B cell (primary cell): ENCODE measurements at regions not wholly inside any gene's neighbourhood (a gene's known extent, or its start where the extent isn't known, plus 50 kb on each side); places are given as distances from the start of the nearest gene placed in this dataset.

Experiments
- ATAC-seq: fragments of 200-7000 bp; cut with Tn5 transposase; one replicate; pipeline ENCODE4 v1.10.0; 2021; ENCODE audit warnings: low read depth, mild to moderate bottlenecking, moderate number of reproducible peaks, moderate library complexity
- CTCF ChIA-PET: fragments of 350-600 bp; sonication (Branson Sonifier 250); formaldehyde crosslinking; loops from one replicate; lab custom pipeline; 2021; ENCODE audit warnings: antibody characterized with exemption, inconsistent platforms; lab: Charles Lee
- POLR2A ChIA-PET: fragments of 350-600 bp; sonication (Branson Sonifier 250); formaldehyde crosslinking; loops from one replicate; lab custom pipeline; 2021; ENCODE audit warnings: antibody characterized with exemption; lab: Charles Lee
- DNase-seq: peaks from one replicate; pipeline ENCODE4 v3.0.0; 2013
- H2AFZ ChIP-seq: 2 replicates; pipeline ENCODE4 v1.6.1; 2012; ENCODE audit warnings: mild to moderate bottlenecking, low read depth, low read length; ENCODE audit not compliant: insufficient read depth, poor library complexity, severe bottlenecking
- H3K27ac ChIP-seq, 2 donors: 1 replicate in 1 of 2; 2 replicates in 1 of 2; pipeline ENCODE4 v1.5.1; 2012 to 2013; ENCODE audit warnings: low read length in 2 of 2, mild to moderate bottlenecking in 2 of 2, moderate library complexity in 1 of 2
- H3K27me3 ChIP-seq, 4 experiments: fragments of 200-600 bp in 1 of 4; sonication (generic) in 1 of 4; replicated peaks in 1 of 4; 1 replicate in 2 of 4; 2 replicates in 2 of 4; pipeline versions ENCODE4 v1.6.1 to v1.7.0; 2013 to 2016; ENCODE audit warnings: low read length in 3 of 4, mild to moderate bottlenecking in 2 of 4, mixed read lengths in 1 of 4, moderate library complexity in 1 of 4; ENCODE audit not compliant: insufficient read depth in 4 of 4, control insufficient read depth in 3 of 4; ENCODE audit errors: control extremely low read depth in 1 of 4
- H3K36me3 ChIP-seq, 2 experiments: replicated peaks in 1 of 2; 1 replicate in 1 of 2; 2 replicates in 1 of 2; pipeline versions ENCODE4 v1.6.1 to v1.7.1; 2013; ENCODE audit warnings: low read length in 1 of 2; ENCODE audit not compliant: insufficient read depth in 2 of 2, control insufficient read depth in 1 of 2; ENCODE audit errors: control extremely low read depth in 1 of 2, extremely low read depth in 1 of 2
- H3K4me1 ChIP-seq, 2 donors: fragments of 200-600 bp in 1 of 2; sonication (generic) in 1 of 2; 1 replicate in 1 of 2; 2 replicates in 1 of 2; pipeline versions ENCODE4 v1.5.1 to v1.6.1; 2013 to 2017; ENCODE audit warnings: low read length in 2 of 2; ENCODE audit not compliant: control insufficient read depth in 2 of 2, insufficient read depth in 2 of 2
- H3K4me2 ChIP-seq: replicated peaks from 2 replicates; pipeline ENCODE3; 2012; ENCODE audit warnings: mild to moderate bottlenecking, low read depth, low read length; ENCODE audit not compliant: poor library complexity, severe bottlenecking
- H3K4me3 ChIP-seq, 5 experiments: fragments of 200-600 bp in 1 of 5; sonication (generic) in 1 of 5; 1 replicate in 3 of 5; 2 replicates in 2 of 5; pipeline versions ENCODE4 v1.5.1 to v1.7.0; 2011 to 2016; ENCODE audit warnings: low read length in 4 of 5, mild to moderate bottlenecking in 4 of 5, low read depth in 2 of 5, control low read depth in 1 of 5, moderate library complexity in 1 of 5; ENCODE audit not compliant: insufficient read depth in 1 of 5; ENCODE audit errors: control extremely low read depth in 1 of 5, extremely low read depth in 1 of 5
- H3K79me2 ChIP-seq: fragments of 200-600 bp; sonication (generic); one replicate; pipeline ENCODE4 v1.6.0; 2016; ENCODE audit warnings: low read length; ENCODE audit not compliant: control insufficient read depth, insufficient read depth
- H3K9ac ChIP-seq: fragments of 200-600 bp; sonication (generic); 2 replicates; pipeline ENCODE4 v1.6.1; 2017; ENCODE audit warnings: mild to moderate bottlenecking, low read length, moderate library complexity
- H3K9me3 ChIP-seq, 3 donors: one replicate each; pipeline versions ENCODE4 v1.6.1 to v1.7.1; 2013; ENCODE audit warnings: low read length in 2 of 3; ENCODE audit not compliant: control insufficient read depth in 2 of 3, insufficient read depth in 1 of 3; ENCODE audit errors: control extremely low read depth in 1 of 3
- H4K20me1 ChIP-seq: 2 replicates; pipeline ENCODE4 v1.6.0; 2012; ENCODE audit warnings: mild to moderate bottlenecking, low read length; ENCODE audit not compliant: insufficient read depth, control insufficient read depth, poor library complexity, severe bottlenecking
- H3K27ac Mint-ChIP-seq: one replicate; pipeline ENCODE4 v1.8.0; 2021; ENCODE audit warnings: mixed read lengths
- H3K27me3 Mint-ChIP-seq: one replicate; pipeline ENCODE4 v1.8.0; 2021; ENCODE audit warnings: mixed read lengths
- H3K4me1 Mint-ChIP-seq: one replicate; pipeline ENCODE4 v1.8.0; 2021; ENCODE audit warnings: mixed read lengths
- H3K4me3 Mint-ChIP-seq: one replicate; pipeline ENCODE4 v1.8.0; 2021; ENCODE audit warnings: mixed read lengths
- H3K9me3 Mint-ChIP-seq: one replicate; pipeline ENCODE4 v1.8.0; 2022; ENCODE audit warnings: mixed read lengths; ENCODE audit not compliant: insufficient read depth
- EZH2 ChIP-seq: IDR thresholded peaks from 2 replicates; pipeline ENCODE4 v1.6.1; 2012; ENCODE audit warnings: borderline replicate concordance, low read depth, mild to moderate bottlenecking, moderate library complexity, low read length; ENCODE audit not compliant: insufficient read depth, poor library complexity, severe bottlenecking
- WGBS: methylation state at CpG from one replicate; pipeline ENCODE4 v1.1.5; 2013; ENCODE audit warnings: missing lambda C conversion rate; ENCODE audit not compliant: insufficient coverage; 5-methylcytosine and 5-hydroxymethylcytosine counted together
- intact Hi-C: fragments of 100-400 bp; cut with micrococcal nuclease; formaldehyde crosslinking; loops from one replicate; pipeline ENCODE4 v1.10.0; 2022
- TF ChIP-seq, protein P1 (sequence below): fragments of 200-600 bp; IDR thresholded peaks from one replicate; pipeline ENCODE4 v1.8.0; 2022; ENCODE audit warnings: antibody characterized with exemption, mild to moderate bottlenecking

DNA sequence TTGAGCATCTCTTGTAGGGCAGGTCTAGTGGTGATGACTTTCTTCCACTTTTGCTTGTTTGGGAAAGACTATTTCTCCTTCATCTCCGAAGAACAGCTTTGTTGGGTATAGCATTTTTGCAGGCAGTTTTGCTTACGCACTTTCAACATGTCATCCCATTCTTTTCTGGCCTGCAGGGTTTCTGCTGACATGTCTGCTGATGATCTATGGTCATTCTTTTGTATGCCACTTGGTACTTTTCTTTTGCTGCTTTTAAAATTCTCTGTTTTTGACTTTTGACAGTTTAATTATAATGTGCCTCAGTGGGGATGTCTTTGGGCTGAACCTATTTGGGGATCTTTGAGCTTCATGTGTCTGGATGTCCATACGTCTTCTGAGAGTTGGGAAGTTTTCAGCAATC is 78.2 kb downstream of the PTHLH start:
- H3K4me2 ChIP-seq, result no peak overlapping the region
- Mint-ChIP-seq H3K4me3 (no peak overlapping the region), H3K4me1 (no peaks in the 10 kb centered on the region), H3K9me3 (no peaks in the 10 kb centered on the region), H3K27ac (no peak overlapping the region), H3K27me3 (peaks cover 5% of the 10 kb centered on the region)
- no peak overlapping the region for H2AFZ ChIP-seq
- no peaks in the 10 kb centered on the region for H4K20me1 ChIP-seq
- H3K4me1 ChIP-seq, result no peaks in the 10 kb centered on the region
- no CpG with 5 or more reads among the region's 3 CpGs for WGBS
- TF ChIP-seq, protein P1, sequence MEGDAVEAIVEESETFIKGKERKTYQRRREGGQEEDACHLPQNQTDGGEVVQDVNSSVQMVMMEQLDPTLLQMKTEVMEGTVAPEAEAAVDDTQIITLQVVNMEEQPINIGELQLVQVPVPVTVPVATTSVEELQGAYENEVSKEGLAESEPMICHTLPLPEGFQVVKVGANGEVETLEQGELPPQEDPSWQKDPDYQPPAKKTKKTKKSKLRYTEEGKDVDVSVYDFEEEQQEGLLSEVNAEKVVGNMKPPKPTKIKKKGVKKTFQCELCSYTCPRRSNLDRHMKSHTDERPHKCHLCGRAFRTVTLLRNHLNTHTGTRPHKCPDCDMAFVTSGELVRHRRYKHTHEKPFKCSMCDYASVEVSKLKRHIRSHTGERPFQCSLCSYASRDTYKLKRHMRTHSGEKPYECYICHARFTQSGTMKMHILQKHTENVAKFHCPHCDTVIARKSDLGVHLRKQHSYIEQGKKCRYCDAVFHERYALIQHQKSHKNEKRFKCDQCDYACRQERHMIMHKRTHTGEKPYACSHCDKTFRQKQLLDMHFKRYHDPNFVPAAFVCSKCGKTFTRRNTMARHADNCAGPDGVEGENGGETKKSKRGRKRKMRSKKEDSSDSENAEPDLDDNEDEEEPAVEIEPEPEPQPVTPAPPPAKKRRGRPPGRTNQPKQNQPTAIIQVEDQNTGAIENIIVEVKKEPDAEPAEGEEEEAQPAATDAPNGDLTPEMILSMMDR, result no peak
- no peak for TF ChIP-seq EZH2
- no peaks in the 10 kb centered on the region for H3K36me3 ChIP-seq
- no peak for ATAC-seq
- POLR2A ChIA-PET, result no interaction called here
- DNase-seq, result no peak
- no peak overlapping the region for H3K4me3 ChIP-seq
- intact Hi-C loops, result no loop called here
- H3K79me2 ChIP-seq, result no peaks in the 10 kb centered on the region
- no peaks in the 10 kb centered on the region for H3K9me3 ChIP-seq
- no peak overlapping the region for H3K9ac ChIP-seq
- H3K27me3 ChIP-seq, result no peaks in the 10 kb centered on the region
- H3K27ac ChIP-seq, result no peak overlapping the region
- CTCF ChIA-PET, result no interaction called here

DNA sequence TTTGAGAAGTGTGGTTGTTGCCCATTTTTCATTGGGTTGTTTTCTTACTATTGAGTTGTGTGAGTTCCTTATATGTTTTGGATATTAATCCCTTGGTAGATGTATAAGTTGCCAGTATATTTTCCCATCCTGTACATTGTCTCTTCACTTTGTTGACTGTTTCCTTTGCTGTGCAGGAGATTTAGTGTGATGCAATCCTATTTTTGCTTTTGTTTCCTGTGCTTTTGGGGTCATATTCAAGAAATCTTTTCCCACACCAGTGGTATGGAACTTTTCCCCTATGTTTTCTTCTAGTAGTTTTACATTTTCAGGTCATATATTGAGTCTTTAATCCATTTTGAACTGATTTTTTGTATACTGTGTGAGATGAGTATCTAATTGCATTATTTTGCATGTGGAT is 92.8 kb downstream of the PTHLH start:
- peaks cover 2% of the 10 kb centered on the region for H3K9me3 Mint-ChIP-seq
- H4K20me1 ChIP-seq, result no peaks in the 10 kb centered on the region
- H3K9me3 ChIP-seq, result peaks cover 0 to 6% (median 0%) of the 10 kb centered on the region in 3 donors
- POLR2A ChIA-PET, result no interaction called here
- no peak overlapping the region for H3K4me3 ChIP-seq
- H3K27me3 Mint-ChIP-seq, result no peaks in the 10 kb centered on the region
- H3K4me1 Mint-ChIP-seq, result no peaks in the 10 kb centered on the region
- no peaks in the 10 kb centered on the region for H3K36me3 ChIP-seq
- no peak overlapping the region for H3K9ac ChIP-seq
- H3K4me2 ChIP-seq, result no peak overlapping the region
- H3K4me1 ChIP-seq, result no peaks in the 10 kb centered on the region
- DNase-seq (no peak), ATAC-seq (no peak)
- no peaks in the 10 kb centered on the region for H3K27me3 ChIP-seq
- no peak overlapping the region for H2AFZ ChIP-seq
- H3K79me2 ChIP-seq, result no peaks in the 10 kb centered on the region
- H3K4me3 Mint-ChIP-seq, result no peak overlapping the region
- TF ChIP-seq EZH2, result no peak
- TF ChIP-seq, protein P1, result no peak
- CTCF ChIA-PET, result no interaction called here
- H3K27ac Mint-ChIP-seq, result no peak overlapping the region
- intact Hi-C loops, result no loop called here
- H3K27ac ChIP-seq, result no peak overlapping the region
